Thymus (tissue), 11 donors: ENCODE measurements at regions not wholly inside any gene's neighbourhood (a gene's known extent, or its start where the extent isn't known, plus 50 kb on each side); places are given as distances from the start of the nearest gene placed in this dataset.

ENCODE experiments used
- DNase-seq, 9 donors: peaks; one replicate each; pipeline ENCODE4 v3.0.0-alpha.2; 2013; ENCODE audit warnings: low spot score in 9 of 9, low read depth in 6 of 9, missing footprints in 1 of 9
- H3K27ac ChIP-seq, 2 donors: one replicate each; pipeline ENCODE4 v1.5.1; 2013; ENCODE audit warnings: control low read depth in 1 of 2, low read depth in 1 of 2, low read length in 1 of 2, mild to moderate bottlenecking in 1 of 2, moderate library complexity in 1 of 2
- H3K27me3 ChIP-seq, 2 donors: one replicate each; pipeline ENCODE4 v1.5.1; 2013; ENCODE audit warnings: low read length in 1 of 2; ENCODE audit not compliant: control insufficient read depth in 2 of 2, insufficient read depth in 1 of 2
- H3K36me3 ChIP-seq, 2 donors: one replicate each; pipeline ENCODE4 v1.5.1; 2013; ENCODE audit warnings: low read length in 1 of 2, mild to moderate bottlenecking in 1 of 2, moderate library complexity in 1 of 2; ENCODE audit not compliant: control insufficient read depth in 2 of 2, insufficient read depth in 2 of 2
- H3K4me1 ChIP-seq, 2 donors: one replicate each; pipeline ENCODE4 v1.5.1; 2013; ENCODE audit warnings: low read length in 2 of 2; ENCODE audit not compliant: control insufficient read depth in 2 of 2, insufficient read depth in 2 of 2
- H3K4me3 ChIP-seq, 2 donors: one replicate each; pipeline ENCODE4 v1.5.1; 2013; ENCODE audit warnings: low read length in 2 of 2, control low read depth in 1 of 2, mild to moderate bottlenecking in 1 of 2
- H3K9me3 ChIP-seq, 2 donors: one replicate each; pipeline ENCODE4 v1.5.1; 2013; ENCODE audit warnings: low read length in 1 of 2, mild to moderate bottlenecking in 1 of 2; ENCODE audit not compliant: control insufficient read depth in 2 of 2, insufficient read depth in 1 of 2
- WGBS: extraction: QIAGEN DNeasy Blood & Tissue Kit; methylation state at CpG from one replicate; pipeline ENCODE4 v1.1.7; 2013; 5-methylcytosine and 5-hydroxymethylcytosine counted together
- donor health status: healthy.

GRCh38 chr16:48745541-48745940 lies 135.6 kb upstream of the N4BP1 start:
- H3K36me3 ChIP-seq = no peaks in the 10 kb centered on the region
- H3K27me3 ChIP-seq = no peaks in the 10 kb centered on the region
- DNase-seq = no peak
- WGBS = 76% methylated on average over 4 of the region's 4 CpGs
- no peak overlapping the region for H3K27ac ChIP-seq
- no peak overlapping the region for H3K4me3 ChIP-seq
- H3K9me3 ChIP-seq = no peaks in the 10 kb centered on the region
- no peaks in the 10 kb centered on the region for H3K4me1 ChIP-seq

GRCh38 chr16:48740964-48741363 lies 131.0 kb upstream of the N4BP1 start:
- Histone ChIP-seq H3K4me3 (no peak overlapping the region), H3K9me3 (no peaks in the 10 kb centered on the region), H3K36me3 (no peaks in the 10 kb centered on the region), H3K27ac (no peak overlapping the region), H3K27me3 (no peaks in the 10 kb centered on the region), H3K4me1 (no peaks in the 10 kb centered on the region)
- 81% methylated on average over 6 of the region's 6 CpGs for WGBS
- no peak for DNase-seq

GRCh38 chr16:48734220-48734619 lies 124.2 kb upstream of the N4BP1 start:
- H3K4me1 ChIP-seq = no peaks in the 10 kb centered on the region
- H3K27me3 ChIP-seq = no peaks in the 10 kb centered on the region
- DNase-seq = no peak

GRCh38 chr16:48704710-48705109 lies 94.7 kb upstream of the N4BP1 start:
- Histone ChIP-seq H3K4me3 (no peak overlapping the region), H3K36me3 (no peaks in the 10 kb centered on the region), H3K9me3 (no peaks in the 10 kb centered on the region), H3K27ac (no peak overlapping the region), H3K4me1 (no peaks in the 10 kb centered on the region), H3K27me3 (no peaks in the 10 kb centered on the region)
- WGBS = 87% methylated on average over 1 of the region's 1 CpG
- no peak for DNase-seq

More at GRCh38 chr16:48734220-48734619, 124.2 kb upstream of the N4BP1 start:
- no peak overlapping the region for H3K27ac ChIP-seq
- no peaks in the 10 kb centered on the region for H3K36me3 ChIP-seq
- no peaks in the 10 kb centered on the region for H3K9me3 ChIP-seq
- H3K4me3 ChIP-seq = no peak overlapping the region

- no peaks in the 10 kb centered on the region for H3K9me3 ChIP-seq
- 2% methylated on average over 9 of the region's 9 CpGs for WGBS
- H3K27me3 ChIP-seq = no peaks in the 10 kb centered on the region
- peak in 7 of 9 donors; percentile 11 to 57 (median 16) for DNase-seq
- no peaks in the 10 kb centered on the region for H3K4me1 ChIP-seq
- H3K27ac ChIP-seq = no peak overlapping the region
- H3K36me3 ChIP-seq = no peaks in the 10 kb centered on the region
- no peak overlapping the region for H3K4me3 ChIP-seq
Observed at GRCh38 chr16:48687421-48688038, 77.5 kb upstream of the N4BP1 start.

GRCh38 chr16:48684148-48684547 lies 74.2 kb upstream of the N4BP1 start:
- H3K27me3 ChIP-seq = no peaks in the 10 kb centered on the region
- no peaks in the 10 kb centered on the region for H3K9me3 ChIP-seq
- no peak overlapping the region for H3K27ac ChIP-seq
- no peak overlapping the region for H3K4me3 ChIP-seq
- no peaks in the 10 kb centered on the region for H3K36me3 ChIP-seq
- DNase-seq = no peak
- 95% methylated on average over 2 of the region's 2 CpGs for WGBS
- no peaks in the 10 kb centered on the region for H3K4me1 ChIP-seq

- DNase-seq = no peak
- Histone ChIP-seq H3K4me3 (no peak overlapping the region), H3K9me3 (no peaks in the 10 kb centered on the region), H3K4me1 (no peaks in the 10 kb centered on the region), H3K36me3 (no peaks in the 10 kb centered on the region), H3K27ac (no peak overlapping the region), H3K27me3 (no peaks in the 10 kb centered on the region)
- 57% methylated on average over 3 of the region's 3 CpGs for WGBS
Observed at GRCh38 chr16:48682971-48683370, 73.0 kb upstream of the N4BP1 start.

GRCh38 chr16:48681520-48681919 lies 71.5 kb upstream of the N4BP1 start:
- Histone ChIP-seq H3K27ac (no peak overlapping the region), H3K36me3 (no peaks in the 10 kb centered on the region), H3K27me3 (no peaks in the 10 kb centered on the region), H3K4me3 (no peak overlapping the region), H3K4me1 (no peaks in the 10 kb centered on the region), H3K9me3 (no peaks in the 10 kb centered on the region)
- no peak for DNase-seq

GRCh38 chr16:48680881-48681280 lies 70.9 kb upstream of the N4BP1 start:
- Histone ChIP-seq H3K27me3 (no peaks in the 10 kb centered on the region), H3K36me3 (no peaks in the 10 kb centered on the region), H3K4me3 (no peak overlapping the region), H3K27ac (no peak overlapping the region), H3K9me3 (no peaks in the 10 kb centered on the region), H3K4me1 (no peaks in the 10 kb centered on the region)
- 97% methylated on average over 3 of the region's 3 CpGs for WGBS
- DNase-seq = no peak

GRCh38 chr16:48676836-48677235 lies 66.9 kb upstream of the N4BP1 start:
- no peaks in the 10 kb centered on the region for H3K36me3 ChIP-seq
- H3K27me3 ChIP-seq = no peaks in the 10 kb centered on the region
- H3K27ac ChIP-seq = no peak overlapping the region
- H3K4me3 ChIP-seq = no peak overlapping the region
- no peak for DNase-seq
- H3K9me3 ChIP-seq = no peaks in the 10 kb centered on the region
- 98% methylated on average over 3 of the region's 3 CpGs for WGBS
- H3K4me1 ChIP-seq = no peaks in the 10 kb centered on the region
